ENCODE measurements at regions not wholly inside any gene's neighbourhood (a gene's known extent, or its start where the extent isn't known, plus 50 kb on each side); places are given as distances from the start of the nearest gene placed in this dataset.

DNA sequence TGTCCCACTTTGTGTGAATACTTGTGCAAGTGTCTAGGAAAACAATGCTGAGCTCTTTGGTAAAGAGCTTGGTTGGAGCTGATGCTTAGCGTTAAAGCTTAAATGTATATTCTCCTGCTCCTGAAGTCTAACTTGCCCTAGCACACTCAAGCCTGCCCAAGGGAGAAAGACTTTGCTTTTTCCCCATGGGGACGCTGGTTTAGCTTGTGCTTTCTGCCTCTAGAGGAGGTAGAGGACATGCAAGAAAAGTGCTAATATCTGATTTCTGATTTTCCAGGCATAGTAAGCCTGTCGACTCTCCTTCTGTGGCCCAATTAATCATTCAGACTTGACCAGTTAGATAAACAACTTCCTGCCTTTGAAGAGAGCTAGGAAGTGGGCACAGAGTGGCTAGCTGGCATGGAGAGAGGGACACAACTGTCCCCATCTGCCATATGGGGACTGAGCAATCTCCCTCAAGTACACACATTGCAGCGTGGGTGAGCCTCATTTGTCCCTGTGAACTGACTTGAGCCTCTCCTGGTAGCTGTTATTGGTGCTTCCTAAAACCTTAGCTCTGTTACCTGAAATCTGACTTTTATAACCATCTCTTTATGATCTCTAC lies 348.4 kb downstream of the BRINP1 start:
- TF ChIP-seq, protein P1, sequence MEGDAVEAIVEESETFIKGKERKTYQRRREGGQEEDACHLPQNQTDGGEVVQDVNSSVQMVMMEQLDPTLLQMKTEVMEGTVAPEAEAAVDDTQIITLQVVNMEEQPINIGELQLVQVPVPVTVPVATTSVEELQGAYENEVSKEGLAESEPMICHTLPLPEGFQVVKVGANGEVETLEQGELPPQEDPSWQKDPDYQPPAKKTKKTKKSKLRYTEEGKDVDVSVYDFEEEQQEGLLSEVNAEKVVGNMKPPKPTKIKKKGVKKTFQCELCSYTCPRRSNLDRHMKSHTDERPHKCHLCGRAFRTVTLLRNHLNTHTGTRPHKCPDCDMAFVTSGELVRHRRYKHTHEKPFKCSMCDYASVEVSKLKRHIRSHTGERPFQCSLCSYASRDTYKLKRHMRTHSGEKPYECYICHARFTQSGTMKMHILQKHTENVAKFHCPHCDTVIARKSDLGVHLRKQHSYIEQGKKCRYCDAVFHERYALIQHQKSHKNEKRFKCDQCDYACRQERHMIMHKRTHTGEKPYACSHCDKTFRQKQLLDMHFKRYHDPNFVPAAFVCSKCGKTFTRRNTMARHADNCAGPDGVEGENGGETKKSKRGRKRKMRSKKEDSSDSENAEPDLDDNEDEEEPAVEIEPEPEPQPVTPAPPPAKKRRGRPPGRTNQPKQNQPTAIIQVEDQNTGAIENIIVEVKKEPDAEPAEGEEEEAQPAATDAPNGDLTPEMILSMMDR (IDR thresholded peaks at IDR 0.05): no peak
- TF ChIP-seq POLR2A (IDR thresholded peaks at IDR 0.05): no peak
